Esophagus muscularis mucosa (tissue), 4 donors: ENCODE measurements at regions not wholly inside any gene's neighbourhood (a gene's known extent, or its start where the extent isn't known, plus 50 kb on each side); places are given as distances from the start of the nearest gene placed in this dataset.

ENCODE experiments used
- EP300 ChIP-seq: sonication (generic); formaldehyde crosslinking; IDR thresholded peaks from one replicate; pipeline ENCODE4 v1.6.1; 2017; ENCODE audit warnings: antibody characterized with exemption
- POLR2A ChIP-seq: fragments of 450-650 bp; IDR thresholded peaks from one replicate; pipeline ENCODE4 v1.6.1; 2017; ENCODE audit warnings: antibody characterized with exemption, moderate library complexity, mild to moderate bottlenecking, low read depth
- TF ChIP-seq, protein P1 (sequence below), 3 experiments: fragments of 200-600 bp in 2 of 3; fragments of 450-650 bp in 1 of 3; sonication (generic) in 2 of 3; IDR thresholded peaks; one replicate each; pipeline ENCODE4 v1.5.1; 2017 to 2019; ENCODE audit warnings: antibody characterized with exemption in 3 of 3, mild to moderate bottlenecking in 2 of 3, moderate library complexity in 1 of 3

DNA sequence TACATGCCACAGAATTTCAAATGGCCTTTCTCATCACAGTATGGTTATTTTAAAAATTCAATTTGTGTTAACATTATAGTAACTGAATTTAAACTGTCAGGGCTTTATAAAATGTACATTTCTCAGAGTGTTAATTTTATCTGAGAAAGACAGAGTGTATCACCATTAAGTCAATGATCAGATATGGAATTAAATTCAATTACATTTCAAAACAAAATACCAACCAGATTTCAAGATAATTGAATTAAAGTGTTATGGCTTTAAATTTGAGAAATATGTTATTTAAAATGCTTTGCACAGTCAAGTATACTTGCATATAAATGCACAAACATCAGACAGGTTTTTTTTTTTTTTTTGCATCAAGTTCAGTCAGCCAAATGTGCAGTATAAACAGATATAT, 1574.4 kb downstream of the BRINP3 start:
- TF ChIP-seq, protein P1, sequence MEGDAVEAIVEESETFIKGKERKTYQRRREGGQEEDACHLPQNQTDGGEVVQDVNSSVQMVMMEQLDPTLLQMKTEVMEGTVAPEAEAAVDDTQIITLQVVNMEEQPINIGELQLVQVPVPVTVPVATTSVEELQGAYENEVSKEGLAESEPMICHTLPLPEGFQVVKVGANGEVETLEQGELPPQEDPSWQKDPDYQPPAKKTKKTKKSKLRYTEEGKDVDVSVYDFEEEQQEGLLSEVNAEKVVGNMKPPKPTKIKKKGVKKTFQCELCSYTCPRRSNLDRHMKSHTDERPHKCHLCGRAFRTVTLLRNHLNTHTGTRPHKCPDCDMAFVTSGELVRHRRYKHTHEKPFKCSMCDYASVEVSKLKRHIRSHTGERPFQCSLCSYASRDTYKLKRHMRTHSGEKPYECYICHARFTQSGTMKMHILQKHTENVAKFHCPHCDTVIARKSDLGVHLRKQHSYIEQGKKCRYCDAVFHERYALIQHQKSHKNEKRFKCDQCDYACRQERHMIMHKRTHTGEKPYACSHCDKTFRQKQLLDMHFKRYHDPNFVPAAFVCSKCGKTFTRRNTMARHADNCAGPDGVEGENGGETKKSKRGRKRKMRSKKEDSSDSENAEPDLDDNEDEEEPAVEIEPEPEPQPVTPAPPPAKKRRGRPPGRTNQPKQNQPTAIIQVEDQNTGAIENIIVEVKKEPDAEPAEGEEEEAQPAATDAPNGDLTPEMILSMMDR (IDR thresholded peaks at IDR 0.05), result no peak
- no peak for TF ChIP-seq POLR2A
- TF ChIP-seq EP300, result no peak
